ENCODE measurements at regions not wholly inside any gene's neighbourhood (a gene's known extent, or its start where the extent isn't known, plus 50 kb on each side); places are given as distances from the start of the nearest gene placed in this dataset.
"Not testable (repeated sequence)": the region's sequence is repeated elsewhere in the genome, so short reads cannot be mapped to it uniquely, and the experiment has no call there.

GRCh38 chr2:430291-431040, 142.6 kb upstream of the ALKAL2 start:
- ATAC-seq (replicated peaks), result peak; percentile 51
- Mint-ChIP-seq H3K27me3 (no peaks in the 10 kb centered on the region), H3K4me1 (ENCODE audit: low read depth in 2 of 2) (peaks cover 29 to 30% of the 10 kb centered on the region in 2 donors), H3K27ac (peak overlapping the region; percentile 94 to 96), H3K9me3 (peaks cover 0 to 3% of the 10 kb centered on the region in 2 donors), H3K36me3 (ENCODE audit: insufficient read depth) (peaks cover 8% of the 10 kb centered on the region), H3K4me3 (peak overlapping the region; percentile 81 to 82)
- no peak for DNase-seq

- Mint-ChIP-seq H3K4me1 (ENCODE audit: low read depth in 2 of 2) (peaks cover 27 to 30% of the 10 kb centered on the region in 2 donors), H3K27ac (peak overlapping the region; percentile 94 to 96), H3K9me3 (peaks cover 0 to 3% of the 10 kb centered on the region in 2 donors), H3K27me3 (no peaks in the 10 kb centered on the region), H3K36me3 (ENCODE audit: insufficient read depth) (peaks cover 7% of the 10 kb centered on the region), H3K4me3 (peak overlapping the region; percentile 81 to 82)
- ATAC-seq (replicated peaks) (peak; percentile 91), DNase-seq (peak; percentile 15 to 37 (median 25))
Observed at GRCh38 chr2:429575-430254, 141.8 kb upstream of the ALKAL2 start.

- Mint-ChIP-seq H3K4me3 (peak overlapping the region; percentile 81 to 82), H3K9me3 (peaks cover 0 to 3% of the 10 kb centered on the region in 2 donors), H3K4me1 (ENCODE audit: low read depth in 2 of 2) (peaks cover 26 to 30% of the 10 kb centered on the region in 2 donors)
Observed at GRCh38 chr2:429142-429541, 141.3 kb upstream of the ALKAL2 start.

GRCh38 chr2:428591-428990, 140.7 kb upstream of the ALKAL2 start:
- ATAC-seq (replicated peaks), result no peak
- Mint-ChIP-seq H3K9me3 (peaks cover 0 to 3% of the 10 kb centered on the region in 2 donors), H3K4me1 (ENCODE audit: low read depth in 2 of 2) (peaks cover 25 to 30% of the 10 kb centered on the region in 2 donors), H3K36me3 (ENCODE audit: insufficient read depth) (peaks cover 4% of the 10 kb centered on the region), H3K4me3 (peak overlapping the region; percentile 81 to 82), H3K27me3 (no peaks in the 10 kb centered on the region), H3K27ac (peak overlapping the region; percentile 94 to 96)
- DNase-seq, result no peak

More at GRCh38 chr2:429142-429541, 141.3 kb upstream of the ALKAL2 start:
- no peak for ATAC-seq (replicated peaks)
- no peaks in the 10 kb centered on the region for H3K27me3 Mint-ChIP-seq
- H3K36me3 Mint-ChIP-seq (ENCODE audit: insufficient read depth), result peaks cover 4% of the 10 kb centered on the region
- peak overlapping the region; percentile 94 to 96 for H3K27ac Mint-ChIP-seq
- DNase-seq, result no peak

- not testable (repeated sequence) for H3K27ac Mint-ChIP-seq; H3K36me3 Mint-ChIP-seq (ENCODE audit: insufficient read depth); H3K9me3 Mint-ChIP-seq; DNase-seq; ATAC-seq (replicated peaks); H3K4me3 Mint-ChIP-seq; H3K27me3 Mint-ChIP-seq
- H3K4me1 Mint-ChIP-seq (ENCODE audit: low read depth in 2 of 2), result peaks cover 25 to 30% of the 10 kb centered on the region in 2 donors
Observed at GRCh38 chr2:426696-427095, 138.8 kb upstream of the ALKAL2 start.

GRCh38 chr2:425947-426346, 138.1 kb upstream of the ALKAL2 start:
- H3K27me3 Mint-ChIP-seq, result no peaks in the 10 kb centered on the region
- peaks cover 4% of the 10 kb centered on the region for H3K36me3 Mint-ChIP-seq (ENCODE audit: insufficient read depth)
- H3K4me3 Mint-ChIP-seq, result no peak overlapping the region
- no peak for DNase-seq
- no peak overlapping the region for H3K27ac Mint-ChIP-seq
- H3K4me1 Mint-ChIP-seq (ENCODE audit: low read depth in 2 of 2), result peaks cover 27 to 28% of the 10 kb centered on the region in 2 donors
- H3K9me3 Mint-ChIP-seq, result peaks cover 0 to 3% of the 10 kb centered on the region in 2 donors
- no peak for ATAC-seq (replicated peaks)

GRCh38 chr2:425243-425642, 137.4 kb upstream of the ALKAL2 start:
- H3K9me3 Mint-ChIP-seq, result peaks cover 0 to 3% of the 10 kb centered on the region in 2 donors
- ATAC-seq (replicated peaks), result no peak
- H3K36me3 Mint-ChIP-seq (ENCODE audit: insufficient read depth), result no peaks in the 10 kb centered on the region
- H3K27me3 Mint-ChIP-seq, result no peaks in the 10 kb centered on the region
- H3K4me3 Mint-ChIP-seq, result no peak overlapping the region
- peaks cover 20 to 21% of the 10 kb centered on the region in 2 donors for H3K4me1 Mint-ChIP-seq (ENCODE audit: low read depth in 2 of 2)
- H3K27ac Mint-ChIP-seq, result no peak overlapping the region
- DNase-seq, result no peak

- H3K36me3 Mint-ChIP-seq (ENCODE audit: insufficient read depth), result no peaks in the 10 kb centered on the region
- H3K9me3 Mint-ChIP-seq, result peaks cover 0 to 3% of the 10 kb centered on the region in 2 donors
- H3K4me3 Mint-ChIP-seq, result no peak overlapping the region
- H3K27me3 Mint-ChIP-seq, result no peaks in the 10 kb centered on the region
- DNase-seq (no peak), ATAC-seq (replicated peaks) (no peak)
- H3K27ac Mint-ChIP-seq, result no peak overlapping the region
- H3K4me1 Mint-ChIP-seq (ENCODE audit: low read depth in 2 of 2), result peaks cover 13 to 16% of the 10 kb centered on the region in 2 donors
Observed at GRCh38 chr2:424306-425171, 136.6 kb upstream of the ALKAL2 start.

GRCh38 chr2:423479-423878, 135.6 kb upstream of the ALKAL2 start:
- Mint-ChIP-seq H3K9me3 (no peaks in the 10 kb centered on the region), H3K36me3 (ENCODE audit: insufficient read depth) (no peaks in the 10 kb centered on the region), H3K4me3 (no peak overlapping the region), H3K4me1 (ENCODE audit: low read depth in 2 of 2) (peaks cover 4 to 8% of the 10 kb centered on the region in 2 donors), H3K27ac (peak overlapping the region in 1 of 2 donors; percentile 22), H3K27me3 (peaks cover 0 to 3% of the 10 kb centered on the region in 2 donors)
- no peak for ATAC-seq (replicated peaks)
- no peak for DNase-seq

GRCh38 chr2:422676-423435, 135.0 kb upstream of the ALKAL2 start:
- H3K4me3 Mint-ChIP-seq, result no peak overlapping the region
- peaks cover 0 to 9% of the 10 kb centered on the region in 2 donors for H3K27me3 Mint-ChIP-seq
- DNase-seq, result no peak
- peaks cover 0 to 6% of the 10 kb centered on the region in 2 donors for H3K4me1 Mint-ChIP-seq (ENCODE audit: low read depth in 2 of 2)
- no peaks in the 10 kb centered on the region for H3K9me3 Mint-ChIP-seq
- H3K27ac Mint-ChIP-seq, result no peak overlapping the region
- ATAC-seq (replicated peaks), result no peak
- H3K36me3 Mint-ChIP-seq (ENCODE audit: insufficient read depth), result no peaks in the 10 kb centered on the region

- peak overlapping the region; percentile 21 to 58 for H3K4me3 Mint-ChIP-seq
- peak overlapping the region in 1 of 2 donors; percentile 67 for H3K27ac Mint-ChIP-seq
- H3K36me3 Mint-ChIP-seq (ENCODE audit: insufficient read depth), result no peaks in the 10 kb centered on the region
- no peaks in the 10 kb centered on the region for H3K9me3 Mint-ChIP-seq
- ATAC-seq (replicated peaks) (no peak), DNase-seq (no peak)
- peaks cover 0 to 14% of the 10 kb centered on the region in 2 donors for H3K27me3 Mint-ChIP-seq
- H3K4me1 Mint-ChIP-seq (ENCODE audit: low read depth in 2 of 2), result peaks cover 0 to 6% of the 10 kb centered on the region in 2 donors
Observed at GRCh38 chr2:421406-421805, 133.5 kb upstream of the ALKAL2 start.

GRCh38 chr2:419687-420317, 131.9 kb upstream of the ALKAL2 start:
- ATAC-seq (replicated peaks) (peak; percentile 58), DNase-seq (peak; percentile 26 to 28 (median 27))
- Mint-ChIP-seq H3K36me3 (ENCODE audit: insufficient read depth) (no peaks in the 10 kb centered on the region), H3K9me3 (no peaks in the 10 kb centered on the region), H3K4me1 (ENCODE audit: low read depth in 2 of 2) (peaks cover 0 to 6% of the 10 kb centered on the region in 2 donors), H3K27ac (peak overlapping the region; percentile 19 to 23), H3K27me3 (peaks cover 0 to 22% of the 10 kb centered on the region in 2 donors), H3K4me3 (peak overlapping the region in 1 of 2 donors; percentile 41)

Measured in effector memory CD8-positive, alpha-beta T cell (primary cell).